Chondrocyte (in vitro differentiated cells): ENCODE measurements at regions not wholly inside any gene's neighbourhood (a gene's known extent, or its start where the extent isn't known, plus 50 kb on each side); places are given as distances from the start of the nearest gene placed in this dataset.

Experiments
- DNase-seq: peaks from one replicate; pipeline ENCODE4 v3.0.0; 2021; ENCODE audit warnings: mixed read lengths, low spot score
- H3K27ac Mint-ChIP-seq: one replicate; pipeline ENCODE4 v1.8.0; 2021; ENCODE audit warnings: mild to moderate bottlenecking, moderate library complexity, mixed read lengths; ENCODE audit not compliant: unreplicated experiment
- H3K27me3 Mint-ChIP-seq: 2 replicates; pipeline ENCODE4 v1.8.0; 2021; ENCODE audit warnings: low read depth, mixed read lengths
- H3K36me3 Mint-ChIP-seq: 2 replicates; pipeline ENCODE4 v1.8.0; 2021; ENCODE audit warnings: low read depth, mixed read lengths
- H3K4me1 Mint-ChIP-seq: 2 replicates; pipeline ENCODE4 v1.8.0; 2021; ENCODE audit warnings: low read depth, mild to moderate bottlenecking, mixed read lengths
- H3K4me3 Mint-ChIP-seq: one replicate; pipeline ENCODE4 v1.8.0; 2021; ENCODE audit warnings: mild to moderate bottlenecking, moderate library complexity, mixed read lengths; ENCODE audit not compliant: unreplicated experiment
- H3K9me3 Mint-ChIP-seq: 2 replicates; pipeline ENCODE4 v1.8.0; 2021; ENCODE audit warnings: low read depth, mixed read lengths
- CTCF ChIP-seq: fragments of 200-600 bp; sonication (generic); IDR thresholded peaks from 2 replicates; pipeline ENCODE4 v1.5.0; 2021; ENCODE audit warnings: antibody characterized with exemption, mild to moderate bottlenecking, moderate library complexity

GRCh38 chr4:152073351-152074087 lies 312.7 kb upstream of the GATB start:
- Mint-ChIP-seq H3K4me3 (no peak overlapping the region), H3K9me3 (peaks cover 7% of the 10 kb centered on the region), H3K27me3 (peaks cover 10% of the 10 kb centered on the region), H3K27ac (no peak overlapping the region), H3K4me1 (peaks cover 2% of the 10 kb centered on the region), H3K36me3 (no peaks in the 10 kb centered on the region)
- DNase-seq: no peak
- TF ChIP-seq CTCF: no peak

DNA sequence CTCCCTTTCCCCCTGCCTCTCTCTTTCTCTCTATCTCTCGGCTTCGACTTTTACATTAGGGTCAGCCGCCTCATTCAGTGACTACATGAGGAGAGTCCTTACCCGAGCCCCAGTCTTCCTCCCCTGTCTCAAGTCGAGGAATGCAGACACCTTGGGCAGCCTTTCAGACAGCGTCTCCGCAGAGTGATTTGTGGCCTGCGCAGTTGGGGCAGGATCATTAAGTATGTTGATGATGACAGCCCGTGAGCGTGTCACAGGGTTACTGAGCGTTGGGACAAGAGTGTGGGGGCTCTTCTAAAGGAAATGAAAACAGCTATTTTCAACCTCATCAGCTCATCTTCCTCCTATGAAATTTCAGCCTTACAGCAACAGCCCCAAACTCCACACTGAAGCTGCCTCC lies 312.1 kb upstream of the GATB start:
- H3K36me3 Mint-ChIP-seq: no peaks in the 10 kb centered on the region
- H3K9me3 Mint-ChIP-seq: peaks cover 7% of the 10 kb centered on the region
- no peak for TF ChIP-seq CTCF
- H3K27me3 Mint-ChIP-seq: peaks cover 10% of the 10 kb centered on the region
- DNase-seq: no peak
- no peak overlapping the region for H3K27ac Mint-ChIP-seq
- H3K4me1 Mint-ChIP-seq: peaks cover 2% of the 10 kb centered on the region
- no peak overlapping the region for H3K4me3 Mint-ChIP-seq

- H3K27ac Mint-ChIP-seq: no peak overlapping the region
- peaks cover 2% of the 10 kb centered on the region for H3K4me1 Mint-ChIP-seq
- H3K27me3 Mint-ChIP-seq: peaks cover 12% of the 10 kb centered on the region
- DNase-seq: no peak
- peaks cover under 1% of the 10 kb centered on the region for H3K9me3 Mint-ChIP-seq
- no peak for TF ChIP-seq CTCF
- no peak overlapping the region for H3K4me3 Mint-ChIP-seq
- no peaks in the 10 kb centered on the region for H3K36me3 Mint-ChIP-seq
Observed at GRCh38 chr4:152072001-152072485, 311.2 kb upstream of the GATB start.

- no peaks in the 10 kb centered on the region for H3K9me3 Mint-ChIP-seq
- H3K4me3 Mint-ChIP-seq: no peak overlapping the region
- no peaks in the 10 kb centered on the region for H3K36me3 Mint-ChIP-seq
- DNase-seq: no peak
- TF ChIP-seq CTCF: no peak
- no peak overlapping the region for H3K27ac Mint-ChIP-seq
- peaks cover 18% of the 10 kb centered on the region for H3K27me3 Mint-ChIP-seq
- peaks cover 2% of the 10 kb centered on the region for H3K4me1 Mint-ChIP-seq
Observed at GRCh38 chr4:152070854-152071253, 310.0 kb upstream of the GATB start.

- peaks cover under 1% of the 10 kb centered on the region for H3K4me1 Mint-ChIP-seq
- no peaks in the 10 kb centered on the region for H3K36me3 Mint-ChIP-seq
- no peak overlapping the region for H3K4me3 Mint-ChIP-seq
- TF ChIP-seq CTCF: no peak
- peaks cover 13% of the 10 kb centered on the region for H3K27me3 Mint-ChIP-seq
- H3K9me3 Mint-ChIP-seq: no peaks in the 10 kb centered on the region
- no peak for DNase-seq
- H3K27ac Mint-ChIP-seq: no peak overlapping the region
Observed at GRCh38 chr4:152068866-152069265, 308.1 kb upstream of the GATB start.
